Thoracic aorta (tissue), 2 donors: ENCODE measurements at regions not wholly inside any gene's neighbourhood (a gene's known extent, or its start where the extent isn't known, plus 50 kb on each side); places are given as distances from the start of the nearest gene placed in this dataset.

ENCODE experiments used
- ATAC-seq: fragments of 150-250 bp; one replicate; pipeline ENCODE4 v1.8.0; 2017; ENCODE audit warnings: low read depth; ENCODE audit not compliant: insufficient number of reproducible peaks, low FRiP score
- DNase-seq: peaks from one replicate; pipeline ENCODE4 v3.0.0-alpha.2; 2020; ENCODE audit warnings: low spot score
- H3K27ac ChIP-seq, 2 donors: fragments of 200-600 bp; sonication (generic); 1 replicate in 1 of 2; 2 replicates in 1 of 2; pipeline ENCODE4 v1.5.1; 2016; ENCODE audit warnings: mild to moderate bottlenecking in 2 of 2, moderate library complexity in 2 of 2
- H3K27me3 ChIP-seq: fragments of 200-600 bp; sonication (generic); replicated peaks from 2 replicates; pipeline ENCODE4 v1.6.0; 2016; ENCODE audit warnings: mild to moderate bottlenecking; ENCODE audit not compliant: insufficient read depth
- H3K36me3 ChIP-seq: fragments of 200-600 bp; sonication (generic); one replicate; pipeline ENCODE4 v1.5.1; 2016
- H3K4me1 ChIP-seq, 2 donors: fragments of 200-600 bp; sonication (generic); 1 replicate in 1 of 2; 2 replicates in 1 of 2; pipeline versions ENCODE4 v1.5.1 to v1.6.0; 2016; ENCODE audit warnings: low read depth in 2 of 2, mild to moderate bottlenecking in 1 of 2; ENCODE audit not compliant: control insufficient read depth in 1 of 2
- H3K4me3 ChIP-seq: fragments of 200-600 bp; sonication (generic); 2 replicates; pipeline ENCODE4 v1.5.1; 2016; ENCODE audit warnings: mild to moderate bottlenecking
- H3K9me3 ChIP-seq: fragments of 200-600 bp; sonication (generic); 2 replicates; pipeline ENCODE4 v1.5.1; 2016
- TF ChIP-seq, protein P1 (sequence below): fragments of 200-600 bp; sonication (generic); IDR thresholded peaks from one replicate; pipeline ENCODE4 v1.5.1; 2019; ENCODE audit warnings: antibody characterized with exemption

DNA sequence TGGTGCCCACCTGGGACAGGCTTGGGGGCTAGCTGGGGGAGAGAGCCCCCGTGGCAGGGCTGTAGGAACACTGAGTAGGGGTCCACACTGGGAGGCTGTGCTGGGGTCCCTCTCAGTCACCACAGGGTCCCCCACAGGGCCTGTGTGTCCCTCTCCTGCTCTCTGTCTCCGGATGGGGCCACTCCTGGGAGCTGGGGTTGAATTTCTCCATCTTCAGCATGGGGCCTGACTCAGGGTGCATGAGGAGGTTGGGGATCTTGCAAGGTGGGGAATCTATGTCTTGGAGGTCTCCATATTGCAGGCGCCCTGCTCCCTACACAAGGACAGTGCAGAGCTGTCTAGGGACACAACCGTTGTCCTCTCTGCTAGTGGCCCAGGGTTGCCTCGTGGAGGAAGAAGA lies 78.7 kb upstream of the HDAC4 start:
- Histone ChIP-seq H3K36me3 (no peaks in the 10 kb centered on the region), H3K27ac (no peak overlapping the region), H3K9me3 (no peaks in the 10 kb centered on the region), H3K4me3 (no peak overlapping the region), H3K4me1 (no peaks in the 10 kb centered on the region), H3K27me3 (no peaks in the 10 kb centered on the region)
- no peak for ATAC-seq
- no peak for DNase-seq
- TF ChIP-seq, protein P1, sequence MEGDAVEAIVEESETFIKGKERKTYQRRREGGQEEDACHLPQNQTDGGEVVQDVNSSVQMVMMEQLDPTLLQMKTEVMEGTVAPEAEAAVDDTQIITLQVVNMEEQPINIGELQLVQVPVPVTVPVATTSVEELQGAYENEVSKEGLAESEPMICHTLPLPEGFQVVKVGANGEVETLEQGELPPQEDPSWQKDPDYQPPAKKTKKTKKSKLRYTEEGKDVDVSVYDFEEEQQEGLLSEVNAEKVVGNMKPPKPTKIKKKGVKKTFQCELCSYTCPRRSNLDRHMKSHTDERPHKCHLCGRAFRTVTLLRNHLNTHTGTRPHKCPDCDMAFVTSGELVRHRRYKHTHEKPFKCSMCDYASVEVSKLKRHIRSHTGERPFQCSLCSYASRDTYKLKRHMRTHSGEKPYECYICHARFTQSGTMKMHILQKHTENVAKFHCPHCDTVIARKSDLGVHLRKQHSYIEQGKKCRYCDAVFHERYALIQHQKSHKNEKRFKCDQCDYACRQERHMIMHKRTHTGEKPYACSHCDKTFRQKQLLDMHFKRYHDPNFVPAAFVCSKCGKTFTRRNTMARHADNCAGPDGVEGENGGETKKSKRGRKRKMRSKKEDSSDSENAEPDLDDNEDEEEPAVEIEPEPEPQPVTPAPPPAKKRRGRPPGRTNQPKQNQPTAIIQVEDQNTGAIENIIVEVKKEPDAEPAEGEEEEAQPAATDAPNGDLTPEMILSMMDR = no peak

DNA sequence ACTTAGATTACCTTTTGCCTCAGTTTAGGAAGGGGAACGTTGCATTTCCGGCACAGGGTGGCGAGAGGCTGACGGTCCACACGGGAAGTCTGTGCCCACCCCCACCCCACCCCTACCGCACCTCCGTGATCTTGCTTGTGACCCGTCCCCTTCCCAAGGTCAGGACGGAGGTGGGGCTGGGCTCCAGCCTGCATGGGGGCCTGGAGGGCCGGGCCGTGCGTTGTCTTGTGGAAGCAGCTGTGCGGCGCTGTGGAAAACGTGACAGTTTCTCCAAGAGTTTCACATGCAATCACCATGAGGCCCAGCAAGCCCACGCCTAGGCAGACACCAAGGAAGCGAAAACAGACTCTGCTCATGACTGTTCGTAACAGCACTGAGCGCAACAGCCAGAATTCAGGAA lies 76.8 kb upstream of the HDAC4 start:
- H3K27me3 ChIP-seq = no peaks in the 10 kb centered on the region
- no peak overlapping the region for H3K27ac ChIP-seq
- H3K4me1 ChIP-seq = no peaks in the 10 kb centered on the region
- no peaks in the 10 kb centered on the region for H3K36me3 ChIP-seq
- no peak overlapping the region for H3K4me3 ChIP-seq
- no peak for DNase-seq
- TF ChIP-seq, protein P1 = no peak
- ATAC-seq = no peak
- H3K9me3 ChIP-seq = no peaks in the 10 kb centered on the region

DNA sequence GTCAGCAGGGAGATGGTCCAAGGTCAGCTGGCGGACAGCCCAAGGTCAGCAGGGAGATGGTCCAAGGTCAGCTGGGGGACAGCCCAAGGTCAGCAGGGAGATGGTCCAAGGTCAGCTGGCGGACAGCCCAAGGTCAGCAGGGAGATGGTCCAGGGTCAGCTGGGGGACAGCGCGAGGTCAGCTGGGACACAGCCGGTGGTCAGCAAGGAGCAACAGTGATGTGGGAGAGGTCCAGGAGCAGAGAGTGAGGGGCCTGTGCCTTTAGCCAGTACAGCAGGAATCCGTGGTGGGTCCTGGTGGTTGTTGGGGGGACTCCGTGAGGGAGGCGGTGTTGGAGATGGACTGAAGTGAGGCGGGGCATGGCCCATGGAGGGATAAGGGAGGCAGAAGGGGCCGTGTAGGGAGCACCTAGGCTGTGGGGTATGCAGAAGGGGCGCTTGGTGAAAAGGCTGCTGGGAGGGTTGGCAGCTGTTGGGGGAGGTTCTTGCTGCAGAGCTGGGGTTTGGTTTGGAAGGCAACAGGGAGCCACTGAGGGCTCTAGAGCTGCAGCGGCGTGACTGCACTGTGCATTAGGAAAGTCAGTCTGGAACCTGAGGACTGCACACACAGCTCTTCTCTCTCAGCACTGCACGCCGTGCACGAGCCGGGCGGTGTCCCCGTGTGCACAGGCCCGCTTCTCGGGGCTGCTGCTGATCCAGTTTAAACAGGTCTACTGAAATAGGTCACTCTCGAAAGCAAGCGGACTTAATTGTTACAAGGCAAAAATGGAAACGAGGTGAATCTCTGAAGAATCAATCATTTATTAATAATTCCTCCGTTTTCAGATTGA lies 76.2 kb upstream of the HDAC4 start:
- Histone ChIP-seq H3K27ac (no peak overlapping the region), H3K4me1 (no peaks in the 10 kb centered on the region), H3K27me3 (no peaks in the 10 kb centered on the region), H3K4me3 (no peak overlapping the region), H3K9me3 (no peaks in the 10 kb centered on the region), H3K36me3 (no peaks in the 10 kb centered on the region)
- TF ChIP-seq, protein P1 = no peak
- DNase-seq = no peak
- ATAC-seq = no peak

DNA sequence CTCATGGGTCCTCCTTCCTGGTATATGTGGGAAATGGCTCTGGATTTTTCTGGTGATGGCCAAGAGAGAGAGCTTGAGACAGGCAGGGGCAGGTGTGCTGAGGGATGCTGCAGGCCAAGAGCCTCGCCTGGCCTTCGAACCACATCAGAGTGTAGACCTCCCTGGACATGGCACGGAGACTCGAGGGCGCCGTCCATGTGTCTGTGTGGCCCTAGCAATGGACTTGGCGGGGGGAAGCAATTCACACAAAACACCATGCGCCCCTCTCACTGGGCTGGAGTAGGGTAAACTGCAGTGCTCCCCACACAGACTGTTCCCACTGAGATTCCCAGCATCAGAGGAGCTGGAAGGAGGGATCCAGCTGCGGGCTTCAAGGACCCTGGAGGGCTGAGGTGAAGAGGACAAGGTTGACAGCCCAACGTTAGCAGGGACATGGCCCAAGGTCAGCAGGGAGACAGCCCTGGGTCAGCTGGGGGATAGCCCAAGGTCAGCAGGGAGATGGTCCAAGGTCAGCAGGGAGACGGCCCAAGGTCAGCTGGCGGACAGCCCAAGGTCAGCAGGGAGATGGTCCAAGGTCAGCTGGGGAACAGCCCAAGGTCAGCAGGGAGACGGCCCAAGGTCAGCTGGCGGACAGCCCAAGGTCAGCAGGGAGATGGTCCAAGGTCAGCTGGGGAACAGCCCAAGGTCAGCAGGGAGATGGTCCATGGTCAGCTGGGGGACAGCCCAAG lies 75.4 kb upstream of the HDAC4 start:
- TF ChIP-seq, protein P1 = no peak
- Histone ChIP-seq H3K36me3 (no peaks in the 10 kb centered on the region), H3K9me3 (no peaks in the 10 kb centered on the region), H3K4me1 (no peaks in the 10 kb centered on the region), H3K4me3 (no peak overlapping the region), H3K27me3 (no peaks in the 10 kb centered on the region), H3K27ac (no peak overlapping the region)
- no peak for DNase-seq
- ATAC-seq = no peak

DNA sequence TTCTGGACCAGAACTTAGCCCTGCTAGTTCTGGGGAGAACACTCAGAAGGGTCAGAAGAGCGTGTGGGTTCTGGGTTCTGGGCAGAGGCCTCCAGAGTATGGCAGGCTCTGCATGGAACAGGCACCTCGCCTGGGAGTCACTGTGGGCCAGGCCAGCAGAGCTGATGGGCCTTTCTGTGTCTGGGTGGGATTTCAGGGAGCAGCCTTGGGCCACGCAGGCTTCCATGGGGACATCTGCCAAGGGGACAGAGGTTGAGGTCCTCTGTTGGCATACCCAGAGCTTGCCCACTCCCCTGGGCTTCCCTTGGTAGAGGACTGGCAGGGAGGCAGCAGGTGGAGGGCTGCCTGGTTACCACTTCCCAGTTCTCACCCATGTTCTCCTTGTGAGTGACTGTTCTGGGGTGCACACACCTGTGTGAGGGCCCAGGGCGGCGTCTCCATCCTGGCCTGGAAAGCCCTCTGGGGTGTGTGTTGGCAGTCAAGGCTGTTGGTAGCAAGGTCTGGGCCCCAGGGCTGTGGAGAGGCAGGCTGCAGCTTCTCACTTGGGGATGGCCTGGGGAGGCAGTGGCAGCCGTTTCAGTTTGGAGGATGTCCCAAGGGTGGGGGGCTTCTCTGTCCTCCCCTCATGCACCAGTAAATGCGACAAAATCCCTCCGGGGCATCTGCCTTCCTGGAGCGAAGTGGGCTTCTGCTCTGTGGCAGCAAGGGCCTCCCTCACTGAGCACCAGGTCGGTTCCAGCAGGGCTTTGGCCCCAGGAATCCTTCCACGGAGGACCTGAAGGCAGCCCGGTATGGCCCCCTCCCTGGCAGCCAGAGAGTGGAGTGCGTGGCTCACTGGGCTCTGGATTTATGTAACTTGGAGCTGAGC lies 74.6 kb upstream of the HDAC4 start:
- Histone ChIP-seq H3K27me3 (no peaks in the 10 kb centered on the region), H3K27ac (no peak overlapping the region), H3K36me3 (no peaks in the 10 kb centered on the region), H3K4me1 (no peaks in the 10 kb centered on the region), H3K4me3 (no peak overlapping the region), H3K9me3 (no peaks in the 10 kb centered on the region)
- no peak for ATAC-seq
- TF ChIP-seq, protein P1 = no peak
- DNase-seq = no peak
